Osteocyte (in vitro differentiated cells): ENCODE measurements at regions not wholly inside any gene's neighbourhood (a gene's known extent, or its start where the extent isn't known, plus 50 kb on each side); places are given as distances from the start of the nearest gene placed in this dataset.
A peak's percentile ranks its signal among the peaks of the same experiment; 100 is the strongest.

ENCODE experiments used
- DNase-seq: peaks from one replicate; pipeline ENCODE4 v3.0.0; 2021; ENCODE audit warnings: mixed read lengths; ENCODE audit not compliant: unreplicated experiment; ENCODE audit errors: extremely low spot score
- H3K27ac Mint-ChIP-seq: one replicate; pipeline ENCODE4 v1.8.0; 2021; ENCODE audit warnings: mild to moderate bottlenecking, mixed read lengths; ENCODE audit not compliant: unreplicated experiment
- H3K27me3 Mint-ChIP-seq: one replicate; pipeline ENCODE4 v1.8.0; 2021; ENCODE audit warnings: mixed read lengths; ENCODE audit not compliant: unreplicated experiment
- H3K36me3 Mint-ChIP-seq: one replicate; pipeline ENCODE4 v1.8.0; 2021; ENCODE audit warnings: mixed read lengths; ENCODE audit not compliant: unreplicated experiment
- H3K4me1 Mint-ChIP-seq: one replicate; pipeline ENCODE4 v1.8.0; 2021; ENCODE audit warnings: mixed read lengths; ENCODE audit not compliant: unreplicated experiment
- H3K4me3 Mint-ChIP-seq: one replicate; pipeline ENCODE4 v1.8.0; 2021; ENCODE audit warnings: mild to moderate bottlenecking, moderate library complexity, mixed read lengths; ENCODE audit not compliant: unreplicated experiment
- H3K9me3 Mint-ChIP-seq: one replicate; pipeline ENCODE4 v1.8.0; 2021; ENCODE audit warnings: mixed read lengths; ENCODE audit not compliant: unreplicated experiment
- CTCF ChIP-seq: fragments of 200-600 bp; sonication (generic); IDR thresholded peaks from 2 replicates; pipeline ENCODE4 v1.5.0; 2021; ENCODE audit warnings: antibody characterized with exemption, mild to moderate bottlenecking, moderate library complexity

DNA sequence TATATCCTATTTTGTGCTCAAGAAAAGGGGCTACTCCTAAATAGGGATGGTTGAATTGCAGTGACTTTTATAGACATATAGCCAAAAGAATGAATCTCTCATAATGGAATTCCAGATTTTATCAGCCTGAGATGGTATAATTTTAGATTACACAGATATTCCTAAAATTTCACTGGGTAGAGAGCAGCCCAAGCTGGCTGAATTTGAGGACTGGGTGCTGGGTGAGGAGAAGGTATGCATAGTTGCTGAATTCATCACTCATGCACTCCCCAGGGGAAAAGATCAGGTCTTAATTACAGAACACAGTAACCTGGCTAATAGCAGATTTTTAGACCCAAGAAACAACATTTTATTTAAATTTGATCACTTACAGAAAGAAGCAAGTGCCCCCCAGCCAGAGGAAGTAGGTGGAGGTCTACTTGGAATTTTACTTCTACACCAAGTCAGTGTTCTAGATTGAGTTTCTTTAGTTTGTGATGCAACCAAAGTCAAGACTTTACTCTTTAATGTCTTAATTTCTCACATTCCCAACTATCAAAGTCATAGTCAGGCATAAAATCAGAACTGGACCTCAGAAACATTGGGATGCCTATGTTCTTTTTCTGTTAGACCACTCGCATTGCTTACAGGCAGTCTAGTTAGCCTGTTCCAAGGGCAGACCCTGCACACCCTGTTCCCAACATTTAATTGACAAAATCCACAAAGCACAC, 337.4 kb upstream of the PODXL start:
- TF ChIP-seq CTCF = no peak
- Mint-ChIP-seq H3K27ac (peak overlapping the region; percentile 93), H3K4me1 (peaks cover 56% of the 10 kb centered on the region), H3K27me3 (no peaks in the 10 kb centered on the region), H3K9me3 (no peaks in the 10 kb centered on the region), H3K4me3 (no peak overlapping the region), H3K36me3 (peaks cover 1% of the 10 kb centered on the region)
- DNase-seq = peak; percentile 5

GRCh38 chr7:131890176-131890575, 333.7 kb upstream of the PODXL start:
- no peaks in the 10 kb centered on the region for H3K27me3 Mint-ChIP-seq
- H3K27ac Mint-ChIP-seq = no peak overlapping the region
- no peak for TF ChIP-seq CTCF
- no peak overlapping the region for H3K4me3 Mint-ChIP-seq
- peaks cover 22% of the 10 kb centered on the region for H3K9me3 Mint-ChIP-seq
- DNase-seq = no peak
- H3K36me3 Mint-ChIP-seq = peaks cover 10% of the 10 kb centered on the region
- H3K4me1 Mint-ChIP-seq = peaks cover 20% of the 10 kb centered on the region

GRCh38 chr7:131889572-131890150, 333.2 kb upstream of the PODXL start:
- Mint-ChIP-seq H3K4me1 (peaks cover 15% of the 10 kb centered on the region), H3K27ac (no peak overlapping the region), H3K9me3 (peaks cover 24% of the 10 kb centered on the region), H3K36me3 (peaks cover 10% of the 10 kb centered on the region), H3K27me3 (no peaks in the 10 kb centered on the region), H3K4me3 (no peak overlapping the region)
- no peak for TF ChIP-seq CTCF
- no peak for DNase-seq

DNA sequence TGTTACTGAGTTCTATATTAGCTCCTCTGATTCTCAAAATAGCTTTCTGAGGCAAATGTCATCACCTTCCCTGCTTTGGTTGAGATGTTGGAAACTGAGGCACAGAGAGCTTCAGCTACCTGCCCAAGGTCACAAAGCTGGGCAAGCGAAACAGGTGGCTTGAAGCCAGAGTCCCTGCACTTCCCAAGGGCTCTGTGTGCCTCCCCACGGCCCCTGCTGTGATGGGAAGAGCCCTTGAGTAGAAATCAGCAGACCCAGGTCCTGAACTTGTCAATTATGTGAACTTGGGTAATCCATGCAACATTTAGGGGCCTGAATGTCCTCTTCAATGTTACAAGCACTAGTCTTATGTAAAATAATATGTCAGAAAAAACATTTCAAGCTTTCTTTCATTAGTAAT, 327.3 kb upstream of the PODXL start:
- Mint-ChIP-seq H3K27me3 (no peaks in the 10 kb centered on the region), H3K9me3 (peaks cover 24% of the 10 kb centered on the region), H3K4me1 (no peaks in the 10 kb centered on the region), H3K27ac (no peak overlapping the region), H3K4me3 (no peak overlapping the region), H3K36me3 (peaks cover 9% of the 10 kb centered on the region)
- DNase-seq = no peak
- TF ChIP-seq CTCF = no peak

- H3K4me1 Mint-ChIP-seq = no peaks in the 10 kb centered on the region
- peaks cover 9% of the 10 kb centered on the region for H3K36me3 Mint-ChIP-seq
- no peak for DNase-seq
- no peak overlapping the region for H3K27ac Mint-ChIP-seq
- peaks cover 24% of the 10 kb centered on the region for H3K9me3 Mint-ChIP-seq
- TF ChIP-seq CTCF = no peak
- no peaks in the 10 kb centered on the region for H3K27me3 Mint-ChIP-seq
- no peak overlapping the region for H3K4me3 Mint-ChIP-seq
These were observed 326.8 kb upstream of the PODXL start for GRCh38 chr7:131883196-131883595.
